ENCODE measurements at regions not wholly inside any gene's neighbourhood (a gene's known extent, or its start where the extent isn't known, plus 50 kb on each side); places are given as distances from the start of the nearest gene placed in this dataset.

DNA sequence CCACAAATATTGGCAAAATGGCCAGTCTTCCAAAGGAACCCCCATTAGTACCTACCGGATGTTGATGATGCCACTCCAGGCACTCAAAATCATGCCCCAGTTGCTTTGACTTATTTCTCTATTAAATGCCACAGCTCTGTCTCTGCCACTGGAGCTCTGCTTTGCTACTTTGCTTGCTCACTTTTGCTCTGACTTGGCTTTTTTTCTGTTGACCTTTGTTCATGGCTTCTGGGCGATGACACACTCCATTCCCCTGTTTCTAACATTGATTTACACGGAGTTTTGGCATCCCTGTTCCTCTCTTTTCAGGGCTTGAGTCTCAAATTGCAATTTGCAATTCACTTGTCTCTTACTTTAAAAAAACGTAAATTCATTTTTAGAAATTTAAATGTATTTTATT lies 217.1 kb upstream of the SPRY2 start:
- TF ChIP-seq CTCF (conservative IDR thresholded peaks at IDR 0.05; ENCODE audit: low read depth, low read length) (no peak), EZH2 (IDR thresholded peaks at IDR 0.05; ENCODE audit: low read length, unreplicated experiment) (no peak), EZH2phosphoT487 (IDR thresholded peaks at IDR 0.05; ENCODE audit: borderline replicate concordance, low read length) (no peak)
- BruUV-seq (replicated peaks), result no TSS peak
- H3K9me3 ChIP-seq (ENCODE audit: low read length), result no peaks in the 10 kb centered on the region
- no peaks in the 10 kb centered on the region for H3K9me2 ChIP-seq (replicated peaks; ENCODE audit: low read length)
- no peak overlapping the region for H3K27ac ChIP-seq (ENCODE audit: low read length)
- intact Hi-C loops (cut with micrococcal nuclease), result loop anchor here (10.0 kb wide), 1 partner anchor 317 kb away; no protein-coding TSS in a partner anchor
- H3F3A ChIP-seq (ENCODE audit: low read length, unreplicated experiment), result no peaks in the 10 kb centered on the region
- ChIA-PET POLR2A (ENCODE audit: unreplicated experiment) (no interaction called here), CTCF (no interaction called here)
- H3K4me3 ChIP-seq (ENCODE audit: low read length), result no peak overlapping the region
- H4K20me1 ChIP-seq (ENCODE audit: low read length), result no peaks in the 10 kb centered on the region
- H3K79me2 ChIP-seq (ENCODE audit: low read length), result no peaks in the 10 kb centered on the region
- H3K4me2 ChIP-seq (ENCODE audit: low read length), result no peak overlapping the region
- DNase-seq, result peak; percentile 44
- peaks cover 14% of the 10 kb centered on the region for H3K4me1 ChIP-seq (ENCODE audit: insufficient read depth, low read length)
- H3K27me3 ChIP-seq (ENCODE audit: low read length), result no peaks in the 10 kb centered on the region
- peak; percentile 59 for ATAC-seq
- no peak overlapping the region for H2AFZ ChIP-seq (ENCODE audit: low read length)
- H3K9ac ChIP-seq (ENCODE audit: low read length), result no peak overlapping the region
- no peaks in the 10 kb centered on the region for H3K36me3 ChIP-seq (ENCODE audit: low read depth, low read length)

- H3K4me1 ChIP-seq (ENCODE audit: insufficient read depth, low read length), result peaks cover 30% of the 10 kb centered on the region
- no peaks in the 10 kb centered on the region for H3K36me3 ChIP-seq (ENCODE audit: low read depth, low read length)
- no peak overlapping the region for H2AFZ ChIP-seq (ENCODE audit: low read length)
- POLR2A ChIA-PET (ENCODE audit: unreplicated experiment), result no interaction called here
- TF ChIP-seq CTCF (conservative IDR thresholded peaks at IDR 0.05; ENCODE audit: low read depth, low read length) (no peak), EZH2phosphoT487 (IDR thresholded peaks at IDR 0.05; ENCODE audit: borderline replicate concordance, low read length) (no peak), EZH2 (IDR thresholded peaks at IDR 0.05; ENCODE audit: low read length, unreplicated experiment) (no peak)
- no peak for DNase-seq
- intact Hi-C loops (cut with micrococcal nuclease), result loop anchor here (10.0 kb wide), 1 partner anchor 319 kb away; no protein-coding TSS in a partner anchor
- no peaks in the 10 kb centered on the region for H3K79me2 ChIP-seq (ENCODE audit: low read length)
- CTCF ChIA-PET, result no interaction called here
- no peak overlapping the region for H3K4me2 ChIP-seq (ENCODE audit: low read length)
- ATAC-seq, result peak; percentile 10; the same call in 1 of the 2 replicates
- no peaks in the 10 kb centered on the region for H4K20me1 ChIP-seq (ENCODE audit: low read length)
- no peaks in the 10 kb centered on the region for H3K27me3 ChIP-seq (ENCODE audit: low read length)
- BruUV-seq (replicated peaks), result no TSS peak
- H3K27ac ChIP-seq (ENCODE audit: low read length), result no peak overlapping the region
- no peaks in the 10 kb centered on the region for H3F3A ChIP-seq (ENCODE audit: low read length, unreplicated experiment)
- no peak overlapping the region for H3K4me3 ChIP-seq (ENCODE audit: low read length)
- H3K9me3 ChIP-seq (ENCODE audit: low read length), result no peaks in the 10 kb centered on the region
- no peak overlapping the region for H3K9ac ChIP-seq (ENCODE audit: low read length)
- H3K9me2 ChIP-seq (replicated peaks; ENCODE audit: low read length), result no peaks in the 10 kb centered on the region
Measured at GRCh38 chr13:80555796-80556678, 215.1 kb upstream of the SPRY2 start.
